ENCODE measurements at regions not wholly inside any gene's neighbourhood (a gene's known extent, or its start where the extent isn't known, plus 50 kb on each side); places are given as distances from the start of the nearest gene placed in this dataset.

DNA sequence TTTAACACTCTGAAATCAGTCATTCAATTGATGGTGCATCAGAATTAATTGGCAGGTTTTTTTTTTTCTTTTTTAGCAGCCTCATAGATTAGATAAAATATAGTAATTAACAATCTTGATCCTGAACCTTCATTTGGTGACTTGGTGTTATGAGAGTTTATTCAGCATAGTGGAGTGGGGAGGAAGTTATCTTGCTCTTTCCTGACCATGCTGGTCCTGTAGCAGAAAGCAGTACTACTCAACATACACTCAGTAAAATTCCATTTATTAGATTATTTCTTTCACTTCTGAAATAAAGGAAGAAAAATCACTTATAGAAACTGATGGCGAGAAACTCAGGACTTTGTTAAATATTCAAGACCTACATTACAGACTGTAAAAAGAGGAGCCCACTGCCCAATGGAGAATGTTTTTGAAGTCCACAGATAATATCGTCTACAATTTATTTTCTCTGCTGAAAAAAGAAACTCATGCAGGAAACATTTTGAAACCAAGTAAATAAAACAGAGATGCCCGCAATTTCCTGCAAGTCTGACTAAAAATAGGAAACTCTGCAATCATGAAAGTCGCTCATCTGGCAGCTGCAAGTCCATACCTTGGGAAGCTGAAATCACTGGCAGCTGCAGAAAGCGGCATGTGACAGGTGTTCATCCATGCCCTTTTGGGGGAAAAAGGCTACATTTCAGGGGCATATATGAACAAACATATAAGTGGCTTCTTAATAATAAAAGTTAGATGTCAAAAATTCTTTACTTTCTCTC lies 233.2 kb upstream of the RFX3 start:
- H3F3A ChIP-seq (ENCODE audit: low read length, unreplicated experiment), result no peaks in the 10 kb centered on the region
- no peaks in the 10 kb centered on the region for H3K9me2 ChIP-seq (replicated peaks; ENCODE audit: low read length)
- H3K9ac ChIP-seq (ENCODE audit: low read length), result peak overlapping the region; percentile 49; the same call in 1 of the 2 replicates
- peak overlapping the region; percentile 11; the same call in 1 of the 2 replicates for H3K27ac ChIP-seq (ENCODE audit: low read length)
- no peaks in the 10 kb centered on the region for H3K9me3 ChIP-seq (ENCODE audit: low read length)
- no peaks in the 10 kb centered on the region for H3K27me3 ChIP-seq (ENCODE audit: low read length)
- no TSS peak for BruUV-seq (replicated peaks)
- H4K20me1 ChIP-seq (ENCODE audit: low read length), result no peaks in the 10 kb centered on the region
- ChIA-PET POLR2A (ENCODE audit: unreplicated experiment) (no interaction called here), CTCF (no interaction called here)
- H2AFZ ChIP-seq (ENCODE audit: low read length), result 0 out of 2 replicates have a peak overlapping the region, but pooled peaks have one; percentile 78
- TF ChIP-seq EZH2 (IDR thresholded peaks at IDR 0.05; ENCODE audit: low read length, unreplicated experiment) (no peak), EZH2phosphoT487 (IDR thresholded peaks at IDR 0.05; ENCODE audit: borderline replicate concordance, low read length) (no peak), CTCF (conservative IDR thresholded peaks at IDR 0.05; ENCODE audit: low read depth, low read length) (no peak)
- H3K4me1 ChIP-seq (ENCODE audit: insufficient read depth, low read length), result peaks cover 19% of the 10 kb centered on the region
- H3K4me3 ChIP-seq (ENCODE audit: low read length), result 0 out of 2 replicates have a peak overlapping the region, but pooled peaks have one; percentile 28
- H3K36me3 ChIP-seq (ENCODE audit: low read depth, low read length), result no peaks in the 10 kb centered on the region
- ATAC-seq (no peak), DNase-seq (no peak)
- intact Hi-C loops (cut with micrococcal nuclease), result no loop called here
- H3K79me2 ChIP-seq (ENCODE audit: low read length), result no peaks in the 10 kb centered on the region
- H3K4me2 ChIP-seq (ENCODE audit: low read length), result peak overlapping the region; percentile 79

DNA sequence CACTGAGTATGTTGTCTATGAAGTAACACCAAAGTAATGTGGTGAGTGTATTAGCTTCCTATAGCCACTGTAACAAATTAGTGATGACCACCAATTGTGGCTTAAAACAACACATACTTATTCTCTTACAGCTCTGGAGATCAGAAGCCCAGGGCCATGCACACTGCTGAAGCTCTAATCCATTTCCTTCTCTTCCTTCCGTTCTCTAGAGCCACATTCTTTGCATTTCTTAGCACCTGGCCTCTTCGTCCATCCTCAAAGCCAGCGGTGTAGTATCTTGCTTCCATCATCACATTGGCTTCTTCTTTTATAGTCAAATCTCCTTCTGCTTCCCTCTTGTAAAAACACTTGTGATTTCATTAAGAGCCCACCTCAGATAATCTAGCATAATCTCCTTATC lies 230.3 kb upstream of the RFX3 start:
- Histone ChIP-seq H4K20me1 (ENCODE audit: low read length) (no peaks in the 10 kb centered on the region), H3K4me1 (ENCODE audit: insufficient read depth, low read length) (peaks cover 28% of the 10 kb centered on the region), H3K36me3 (ENCODE audit: low read depth, low read length) (no peaks in the 10 kb centered on the region), H3K79me2 (ENCODE audit: low read length) (no peaks in the 10 kb centered on the region), H3K9me3 (ENCODE audit: low read length) (no peaks in the 10 kb centered on the region), H3K4me2 (ENCODE audit: low read length) (no peak overlapping the region), H2AFZ (ENCODE audit: low read length) (no peak overlapping the region), H3K27ac (ENCODE audit: low read length) (no peak overlapping the region), H3F3A (ENCODE audit: low read length, unreplicated experiment) (no peaks in the 10 kb centered on the region), H3K9me2 (replicated peaks; ENCODE audit: low read length) (no peaks in the 10 kb centered on the region), H3K27me3 (ENCODE audit: low read length) (no peaks in the 10 kb centered on the region), H3K4me3 (ENCODE audit: low read length) (no peak overlapping the region), H3K9ac (ENCODE audit: low read length) (no peak overlapping the region)
- ATAC-seq, result no peak
- ChIA-PET POLR2A (ENCODE audit: unreplicated experiment) (no interaction called here), CTCF (no interaction called here)
- no peak for TF ChIP-seq EZH2phosphoT487 (IDR thresholded peaks at IDR 0.05; ENCODE audit: borderline replicate concordance, low read length)
- no peak for TF ChIP-seq CTCF (conservative IDR thresholded peaks at IDR 0.05; ENCODE audit: low read depth, low read length)
- TF ChIP-seq EZH2 (IDR thresholded peaks at IDR 0.05; ENCODE audit: low read length, unreplicated experiment), result no peak
- intact Hi-C loops (cut with micrococcal nuclease), result no loop called here
- BruUV-seq (replicated peaks), result no TSS peak
- no peak for DNase-seq

DNA sequence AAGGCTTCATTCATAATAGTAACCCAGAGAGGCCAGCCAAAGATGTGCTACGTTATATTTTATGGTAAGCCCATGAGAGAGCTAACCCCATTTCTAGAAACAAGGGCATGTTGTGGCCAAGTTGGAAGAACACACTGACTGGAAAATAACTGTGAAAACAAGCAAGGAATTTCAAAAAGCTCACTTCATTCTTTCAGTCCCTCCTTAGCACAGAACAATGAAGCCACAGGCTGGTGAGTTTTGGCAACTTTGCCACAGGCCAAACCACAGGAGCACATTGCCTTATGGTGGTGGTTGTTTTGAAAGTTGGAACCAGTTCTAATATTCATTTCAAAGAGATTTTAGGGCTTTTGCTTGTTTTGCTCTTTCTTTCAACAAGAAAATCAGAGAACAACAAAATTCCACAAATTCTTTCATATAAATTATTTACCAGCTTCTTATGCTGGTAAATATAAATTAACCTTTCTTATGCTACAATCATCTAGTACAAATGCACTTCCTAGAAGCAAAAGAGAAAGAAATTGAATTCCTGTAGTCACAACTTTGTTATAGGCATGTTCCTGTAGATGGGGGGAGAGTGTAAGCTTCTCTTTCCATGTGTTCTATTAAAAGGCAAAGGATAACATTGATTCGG lies 225.4 kb upstream of the RFX3 start:
- ATAC-seq, result no peak
- Histone ChIP-seq H3K4me2 (ENCODE audit: low read length) (peak overlapping the region; percentile 50), H2AFZ (ENCODE audit: low read length) (peak overlapping the region; percentile 40; the same call in 1 of the 2 replicates), H3K36me3 (ENCODE audit: low read depth, low read length) (no peaks in the 10 kb centered on the region), H3K79me2 (ENCODE audit: low read length) (no peaks in the 10 kb centered on the region), H3K27ac (ENCODE audit: low read length) (peak overlapping the region; percentile 62), H3K4me3 (ENCODE audit: low read length) (no peak overlapping the region), H3K9ac (ENCODE audit: low read length) (peak overlapping the region; percentile 34; the same call in 1 of the 2 replicates), H3K4me1 (ENCODE audit: insufficient read depth, low read length) (peaks cover 25% of the 10 kb centered on the region), H3K27me3 (ENCODE audit: low read length) (no peaks in the 10 kb centered on the region), H3K9me3 (ENCODE audit: low read length) (no peaks in the 10 kb centered on the region), H3F3A (ENCODE audit: low read length, unreplicated experiment) (no peaks in the 10 kb centered on the region), H3K9me2 (replicated peaks; ENCODE audit: low read length) (no peaks in the 10 kb centered on the region), H4K20me1 (ENCODE audit: low read length) (no peaks in the 10 kb centered on the region)
- no TSS peak for BruUV-seq (replicated peaks)
- POLR2A ChIA-PET (ENCODE audit: unreplicated experiment), result no interaction called here
- no peak for TF ChIP-seq EZH2 (IDR thresholded peaks at IDR 0.05; ENCODE audit: low read length, unreplicated experiment)
- TF ChIP-seq CTCF (conservative IDR thresholded peaks at IDR 0.05; ENCODE audit: low read depth, low read length), result no peak
- TF ChIP-seq EZH2phosphoT487 (IDR thresholded peaks at IDR 0.05; ENCODE audit: borderline replicate concordance, low read length), result no peak
- peak; percentile 57 for DNase-seq
- CTCF ChIA-PET, result no interaction called here
- intact Hi-C loops (cut with micrococcal nuclease), result no loop called here

All from PC-3 (cell line).